ENCODE measurements at regions not wholly inside any gene's neighbourhood (a gene's known extent, or its start where the extent isn't known, plus 50 kb on each side); places are given as distances from the start of the nearest gene placed in this dataset.

GRCh38 chr19:31894451-31894850 is 451.0 kb upstream of the ZNF507 start:
- no peak for DNase-seq
- no peaks in the 10 kb centered on the region for H3K27me3 ChIP-seq (replicated peaks; ENCODE audit: control insufficient read depth, insufficient read depth, low read length, poor library complexity, severe bottlenecking)
- H3K4me3 ChIP-seq (ENCODE audit: insufficient read depth, low read depth, low read length, poor library complexity, severe bottlenecking) = no peak overlapping the region
- H3K36me3 ChIP-seq (ENCODE audit: control insufficient read depth, insufficient read depth, low read length) = no peaks in the 10 kb centered on the region
- H3K4me1 ChIP-seq (ENCODE audit: control insufficient read depth, insufficient read depth, low read length, poor library complexity, severe bottlenecking) = no peaks in the 10 kb centered on the region
- no peaks in the 10 kb centered on the region for H3K9me3 ChIP-seq (ENCODE audit: control insufficient read depth, low read length)
- H3K27ac ChIP-seq (ENCODE audit: insufficient read depth, low read length, poor library complexity, severe bottlenecking) = no peak overlapping the region

- no peak overlapping the region for H3K27ac ChIP-seq (ENCODE audit: insufficient read depth, low read length, poor library complexity, severe bottlenecking)
- H3K4me1 ChIP-seq (ENCODE audit: control insufficient read depth, insufficient read depth, low read length, poor library complexity, severe bottlenecking) = no peaks in the 10 kb centered on the region
- H3K9me3 ChIP-seq (ENCODE audit: control insufficient read depth, low read length) = no peaks in the 10 kb centered on the region
- no peak overlapping the region for H3K4me3 ChIP-seq (ENCODE audit: insufficient read depth, low read depth, low read length, poor library complexity, severe bottlenecking)
- no peaks in the 10 kb centered on the region for H3K36me3 ChIP-seq (ENCODE audit: control insufficient read depth, insufficient read depth, low read length)
- DNase-seq = no peak
- no peaks in the 10 kb centered on the region for H3K27me3 ChIP-seq (replicated peaks; ENCODE audit: control insufficient read depth, insufficient read depth, low read length, poor library complexity, severe bottlenecking)
Observed at GRCh38 chr19:31897292-31897691, 448.1 kb upstream of the ZNF507 start.

- no peaks in the 10 kb centered on the region for H3K9me3 ChIP-seq (ENCODE audit: control insufficient read depth, low read length)
- no peak for DNase-seq
- no peaks in the 10 kb centered on the region for H3K4me1 ChIP-seq (ENCODE audit: control insufficient read depth, insufficient read depth, low read length, poor library complexity, severe bottlenecking)
- no peak overlapping the region for H3K27ac ChIP-seq (ENCODE audit: insufficient read depth, low read length, poor library complexity, severe bottlenecking)
- H3K4me3 ChIP-seq (ENCODE audit: insufficient read depth, low read depth, low read length, poor library complexity, severe bottlenecking) = no peak overlapping the region
- no peaks in the 10 kb centered on the region for H3K36me3 ChIP-seq (ENCODE audit: control insufficient read depth, insufficient read depth, low read length)
- no peaks in the 10 kb centered on the region for H3K27me3 ChIP-seq (replicated peaks; ENCODE audit: control insufficient read depth, insufficient read depth, low read length, poor library complexity, severe bottlenecking)
Observed at GRCh38 chr19:31900991-31901390, 444.4 kb upstream of the ZNF507 start.

DNA sequence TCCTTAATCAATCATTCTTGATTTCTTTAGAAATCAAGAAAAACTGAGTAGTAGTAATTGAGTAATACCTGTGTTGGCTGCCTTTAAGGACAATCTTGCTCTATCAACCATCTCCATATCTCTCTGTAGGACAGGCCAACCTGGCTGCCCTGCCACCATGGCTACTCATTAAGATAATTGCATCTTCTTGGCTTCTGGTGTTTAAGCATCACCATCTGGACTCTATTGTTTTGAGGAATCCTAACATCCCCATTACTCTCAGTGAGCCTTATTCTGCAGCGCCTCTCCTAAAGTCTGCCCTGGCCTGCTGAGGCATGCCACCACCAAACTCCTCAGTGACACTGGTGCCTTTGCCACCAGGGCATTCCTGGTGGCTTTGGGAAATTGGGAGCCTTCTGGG is 442.6 kb upstream of the ZNF507 start:
- no peaks in the 10 kb centered on the region for H3K36me3 ChIP-seq (ENCODE audit: control insufficient read depth, insufficient read depth, low read length)
- DNase-seq = no peak
- H3K4me1 ChIP-seq (ENCODE audit: control insufficient read depth, insufficient read depth, low read length, poor library complexity, severe bottlenecking) = no peaks in the 10 kb centered on the region
- H3K27me3 ChIP-seq (replicated peaks; ENCODE audit: control insufficient read depth, insufficient read depth, low read length, poor library complexity, severe bottlenecking) = no peaks in the 10 kb centered on the region
- no peak overlapping the region for H3K4me3 ChIP-seq (ENCODE audit: insufficient read depth, low read depth, low read length, poor library complexity, severe bottlenecking)
- H3K9me3 ChIP-seq (ENCODE audit: control insufficient read depth, low read length) = no peaks in the 10 kb centered on the region
- H3K27ac ChIP-seq (ENCODE audit: insufficient read depth, low read length, poor library complexity, severe bottlenecking) = no peak overlapping the region

- no peak overlapping the region for H3K4me3 ChIP-seq (ENCODE audit: insufficient read depth, low read depth, low read length, poor library complexity, severe bottlenecking)
- no peaks in the 10 kb centered on the region for H3K4me1 ChIP-seq (ENCODE audit: control insufficient read depth, insufficient read depth, low read length, poor library complexity, severe bottlenecking)
- no peak overlapping the region for H3K27ac ChIP-seq (ENCODE audit: insufficient read depth, low read length, poor library complexity, severe bottlenecking)
- no peaks in the 10 kb centered on the region for H3K9me3 ChIP-seq (ENCODE audit: control insufficient read depth, low read length)
- H3K36me3 ChIP-seq (ENCODE audit: control insufficient read depth, insufficient read depth, low read length) = no peaks in the 10 kb centered on the region
- H3K27me3 ChIP-seq (replicated peaks; ENCODE audit: control insufficient read depth, insufficient read depth, low read length, poor library complexity, severe bottlenecking) = no peaks in the 10 kb centered on the region
- DNase-seq = no peak
Observed at GRCh38 chr19:31903979-31904378, 441.4 kb upstream of the ZNF507 start.

DNA sequence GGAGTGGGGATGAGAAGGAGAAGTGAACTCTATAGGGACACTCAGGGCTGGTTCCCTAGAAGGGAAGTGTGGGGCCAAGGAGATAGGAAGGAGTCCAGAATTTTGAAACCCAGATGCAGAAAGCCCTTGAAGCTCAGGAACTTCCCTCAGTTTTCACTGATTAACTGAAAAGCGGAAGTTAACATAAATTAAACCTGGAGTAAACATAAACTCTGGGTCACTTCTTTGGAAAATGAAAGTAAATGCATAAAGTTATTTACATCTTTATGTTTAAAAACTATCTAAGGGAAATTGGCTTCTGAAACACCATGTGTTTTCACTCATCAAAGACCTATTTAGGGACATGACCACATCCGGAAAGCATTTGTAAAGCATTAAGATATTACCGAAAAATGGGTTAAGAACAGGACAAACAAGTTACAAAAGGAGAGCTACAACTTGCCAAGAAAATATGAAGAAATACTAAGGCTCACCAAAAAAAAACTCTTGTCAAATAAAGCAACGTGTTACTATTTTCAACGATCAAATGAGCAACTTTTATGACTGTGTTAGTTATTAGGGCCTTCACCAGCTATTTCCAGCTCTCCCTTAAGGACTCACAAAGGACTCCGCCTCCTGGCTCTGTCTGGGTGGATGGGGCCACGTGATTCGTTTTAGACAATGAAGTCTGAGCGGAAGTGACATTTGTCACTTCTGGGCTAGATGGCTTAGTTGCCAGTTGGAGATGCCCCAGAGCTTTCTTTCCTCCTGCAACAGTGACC is 439.1 kb upstream of the ZNF507 start:
- Histone ChIP-seq H3K4me3 (ENCODE audit: insufficient read depth, low read depth, low read length, poor library complexity, severe bottlenecking) (no peak overlapping the region), H3K9me3 (ENCODE audit: control insufficient read depth, low read length) (no peaks in the 10 kb centered on the region), H3K27me3 (replicated peaks; ENCODE audit: control insufficient read depth, insufficient read depth, low read length, poor library complexity, severe bottlenecking) (no peaks in the 10 kb centered on the region), H3K36me3 (ENCODE audit: control insufficient read depth, insufficient read depth, low read length) (no peaks in the 10 kb centered on the region), H3K4me1 (ENCODE audit: control insufficient read depth, insufficient read depth, low read length, poor library complexity, severe bottlenecking) (no peaks in the 10 kb centered on the region), H3K27ac (ENCODE audit: insufficient read depth, low read length, poor library complexity, severe bottlenecking) (no peak overlapping the region)
- no peak for DNase-seq

DNA sequence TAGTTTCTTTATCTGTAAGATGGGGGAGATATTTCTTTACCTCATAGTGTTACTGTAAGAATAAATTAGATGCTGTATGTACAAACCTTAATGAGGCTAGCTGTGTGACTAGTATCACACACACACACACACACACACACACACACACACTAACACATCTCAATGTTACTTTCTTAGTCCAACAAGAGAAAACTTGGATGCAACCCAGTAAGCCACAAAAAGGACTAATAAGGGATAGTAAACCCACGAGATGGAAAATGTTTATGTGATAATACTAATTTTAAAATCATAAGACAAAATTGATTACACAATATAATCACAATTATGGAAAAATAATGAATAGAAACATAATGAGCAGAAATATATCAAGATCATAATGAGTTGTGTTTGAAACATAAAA is 437.7 kb upstream of the ZNF507 start:
- Histone ChIP-seq H3K27me3 (replicated peaks; ENCODE audit: control insufficient read depth, insufficient read depth, low read length, poor library complexity, severe bottlenecking) (no peaks in the 10 kb centered on the region), H3K4me1 (ENCODE audit: control insufficient read depth, insufficient read depth, low read length, poor library complexity, severe bottlenecking) (no peaks in the 10 kb centered on the region), H3K27ac (ENCODE audit: insufficient read depth, low read length, poor library complexity, severe bottlenecking) (no peak overlapping the region), H3K4me3 (ENCODE audit: insufficient read depth, low read depth, low read length, poor library complexity, severe bottlenecking) (no peak overlapping the region), H3K9me3 (ENCODE audit: control insufficient read depth, low read length) (no peaks in the 10 kb centered on the region), H3K36me3 (ENCODE audit: control insufficient read depth, insufficient read depth, low read length) (no peaks in the 10 kb centered on the region)
- DNase-seq = no peak

- Histone ChIP-seq H3K27ac (ENCODE audit: insufficient read depth, low read length, poor library complexity, severe bottlenecking) (no peak overlapping the region), H3K4me3 (ENCODE audit: insufficient read depth, low read depth, low read length, poor library complexity, severe bottlenecking) (no peak overlapping the region), H3K9me3 (ENCODE audit: control insufficient read depth, low read length) (no peaks in the 10 kb centered on the region), H3K36me3 (ENCODE audit: control insufficient read depth, insufficient read depth, low read length) (no peaks in the 10 kb centered on the region), H3K4me1 (ENCODE audit: control insufficient read depth, insufficient read depth, low read length, poor library complexity, severe bottlenecking) (no peaks in the 10 kb centered on the region), H3K27me3 (replicated peaks; ENCODE audit: control insufficient read depth, insufficient read depth, low read length, poor library complexity, severe bottlenecking) (no peaks in the 10 kb centered on the region)
- DNase-seq = no peak
Observed at GRCh38 chr19:31908080-31908479, 437.3 kb upstream of the ZNF507 start.

- H3K36me3 ChIP-seq (ENCODE audit: control insufficient read depth, insufficient read depth, low read length) = no peaks in the 10 kb centered on the region
- DNase-seq = no peak
- no peaks in the 10 kb centered on the region for H3K9me3 ChIP-seq (ENCODE audit: control insufficient read depth, low read length)
- H3K4me1 ChIP-seq (ENCODE audit: control insufficient read depth, insufficient read depth, low read length, poor library complexity, severe bottlenecking) = no peaks in the 10 kb centered on the region
- no peaks in the 10 kb centered on the region for H3K27me3 ChIP-seq (replicated peaks; ENCODE audit: control insufficient read depth, insufficient read depth, low read length, poor library complexity, severe bottlenecking)
- H3K4me3 ChIP-seq (ENCODE audit: insufficient read depth, low read depth, low read length, poor library complexity, severe bottlenecking) = no peak overlapping the region
- no peak overlapping the region for H3K27ac ChIP-seq (ENCODE audit: insufficient read depth, low read length, poor library complexity, severe bottlenecking)
Observed at GRCh38 chr19:31908496-31909225, 436.7 kb upstream of the ZNF507 start.

GRCh38 chr19:31910224-31910623 is 435.2 kb upstream of the ZNF507 start:
- H3K36me3 ChIP-seq (ENCODE audit: control insufficient read depth, insufficient read depth, low read length) = no peaks in the 10 kb centered on the region
- DNase-seq = no peak
- H3K4me1 ChIP-seq (ENCODE audit: control insufficient read depth, insufficient read depth, low read length, poor library complexity, severe bottlenecking) = no peaks in the 10 kb centered on the region
- H3K4me3 ChIP-seq (ENCODE audit: insufficient read depth, low read depth, low read length, poor library complexity, severe bottlenecking) = no peak overlapping the region
- H3K27me3 ChIP-seq (replicated peaks; ENCODE audit: control insufficient read depth, insufficient read depth, low read length, poor library complexity, severe bottlenecking) = no peaks in the 10 kb centered on the region
- no peak overlapping the region for H3K27ac ChIP-seq (ENCODE audit: insufficient read depth, low read length, poor library complexity, severe bottlenecking)
- H3K9me3 ChIP-seq (ENCODE audit: control insufficient read depth, low read length) = no peaks in the 10 kb centered on the region

Data from effector memory CD4-positive, alpha-beta T cell (primary cell).